A673 (cell line): ENCODE measurements at regions not wholly inside any gene's neighbourhood (a gene's known extent, or its start where the extent isn't known, plus 50 kb on each side); places are given as distances from the start of the nearest gene placed in this dataset.

ENCODE experiments used
- EZH2 ChIP-seq: fragments of 200-600 bp; sonication (generic); IDR thresholded peaks from 2 replicates; pipeline ENCODE4 v1.6.1; 2017; ENCODE audit warnings: borderline replicate concordance, low read depth, mild to moderate bottlenecking, mixed read lengths, antibody characterized with exemption, low read length; ENCODE audit not compliant: poor library complexity, severe bottlenecking
- TF ChIP-seq, protein P1 (sequence below): fragments of 300-800, 200-600 bp; sonication (generic); conservative IDR thresholded peaks from 2 replicates; pipeline ENCODE4 v1.5.1; 2017; ENCODE audit warnings: low read depth, mild to moderate bottlenecking, antibody characterized with exemption, low read length, moderate library complexity, mixed read lengths

DNA sequence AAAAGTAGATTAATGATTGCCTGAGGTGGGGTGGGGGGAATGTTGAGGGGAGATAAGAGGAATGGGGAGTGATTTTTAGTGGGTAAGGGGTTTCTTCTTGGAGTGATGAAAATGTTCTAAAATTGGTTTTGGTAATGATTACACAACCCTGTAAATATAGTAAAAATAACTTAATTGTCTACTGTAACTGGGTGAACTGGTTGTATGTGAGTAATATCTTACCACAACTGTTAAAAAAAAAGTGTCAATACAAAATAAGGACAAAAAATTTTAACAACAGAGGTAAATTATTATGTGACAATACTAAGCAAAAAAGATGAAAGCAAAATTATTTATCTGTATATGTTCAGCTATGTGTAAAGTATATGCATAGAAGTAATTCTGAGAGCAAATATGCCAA lies 86.3 kb upstream of the RASSF8 start:
- TF ChIP-seq, protein P1, sequence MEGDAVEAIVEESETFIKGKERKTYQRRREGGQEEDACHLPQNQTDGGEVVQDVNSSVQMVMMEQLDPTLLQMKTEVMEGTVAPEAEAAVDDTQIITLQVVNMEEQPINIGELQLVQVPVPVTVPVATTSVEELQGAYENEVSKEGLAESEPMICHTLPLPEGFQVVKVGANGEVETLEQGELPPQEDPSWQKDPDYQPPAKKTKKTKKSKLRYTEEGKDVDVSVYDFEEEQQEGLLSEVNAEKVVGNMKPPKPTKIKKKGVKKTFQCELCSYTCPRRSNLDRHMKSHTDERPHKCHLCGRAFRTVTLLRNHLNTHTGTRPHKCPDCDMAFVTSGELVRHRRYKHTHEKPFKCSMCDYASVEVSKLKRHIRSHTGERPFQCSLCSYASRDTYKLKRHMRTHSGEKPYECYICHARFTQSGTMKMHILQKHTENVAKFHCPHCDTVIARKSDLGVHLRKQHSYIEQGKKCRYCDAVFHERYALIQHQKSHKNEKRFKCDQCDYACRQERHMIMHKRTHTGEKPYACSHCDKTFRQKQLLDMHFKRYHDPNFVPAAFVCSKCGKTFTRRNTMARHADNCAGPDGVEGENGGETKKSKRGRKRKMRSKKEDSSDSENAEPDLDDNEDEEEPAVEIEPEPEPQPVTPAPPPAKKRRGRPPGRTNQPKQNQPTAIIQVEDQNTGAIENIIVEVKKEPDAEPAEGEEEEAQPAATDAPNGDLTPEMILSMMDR, result no peak
- TF ChIP-seq EZH2, result no peak
